Brain pericyte (primary cell): ENCODE measurements at regions not wholly inside any gene's neighbourhood (a gene's known extent, or its start where the extent isn't known, plus 50 kb on each side); places are given as distances from the start of the nearest gene placed in this dataset.

Experiments
- DNase-seq: peaks from one replicate; pipeline ENCODE4 v3.0.0-alpha.2; 2012; ENCODE audit warnings: low read depth, low spot score

- no peak for DNase-seq
Observed at GRCh38 chr15:39301589-39301999, 279.3 kb upstream of the THBS1 start.

GRCh38 chr15:39302936-39303335 is 277.9 kb upstream of the THBS1 start:
- no peak for DNase-seq

- DNase-seq = no peak
Observed at GRCh38 chr15:39304201-39304841, 276.6 kb upstream of the THBS1 start.

GRCh38 chr15:39304931-39305728 is 275.7 kb upstream of the THBS1 start:
- no peak for DNase-seq

GRCh38 chr15:39310633-39311032 is 270.2 kb upstream of the THBS1 start:
- DNase-seq = no peak

GRCh38 chr15:39312984-39313383 is 267.9 kb upstream of the THBS1 start:
- no peak for DNase-seq

GRCh38 chr15:39313467-39313866 is 267.4 kb upstream of the THBS1 start:
- DNase-seq = no peak

GRCh38 chr15:39313881-39314280 is 267.0 kb upstream of the THBS1 start:
- no peak for DNase-seq

- no peak for DNase-seq
Observed at GRCh38 chr15:39315206-39315850, 265.6 kb upstream of the THBS1 start.

- no peak for DNase-seq
Observed at GRCh38 chr15:39317225-39317624, 263.7 kb upstream of the THBS1 start.

GRCh38 chr15:39318231-39318630 is 262.6 kb upstream of the THBS1 start:
- DNase-seq = no peak

- DNase-seq = no peak
Observed at GRCh38 chr15:39320355-39320754, 260.5 kb upstream of the THBS1 start.

- no peak for DNase-seq
Observed at GRCh38 chr15:39320886-39321285, 260.0 kb upstream of the THBS1 start.

GRCh38 chr15:39321977-39322376 is 258.9 kb upstream of the THBS1 start:
- DNase-seq = no peak

GRCh38 chr15:39323157-39323556 is 257.7 kb upstream of the THBS1 start:
- DNase-seq = no peak

- DNase-seq = no peak
Observed at GRCh38 chr15:39323706-39324105, 257.2 kb upstream of the THBS1 start.

GRCh38 chr15:39326306-39326975 is 254.4 kb upstream of the THBS1 start:
- DNase-seq = no peak

- DNase-seq = no peak
Observed at GRCh38 chr15:39327005-39327730, 253.7 kb upstream of the THBS1 start.

GRCh38 chr15:39330061-39330460 is 250.8 kb upstream of the THBS1 start:
- DNase-seq = no peak

- no peak for DNase-seq
Observed at GRCh38 chr15:39331584-39331983, 249.3 kb upstream of the THBS1 start.

- no peak for DNase-seq
Observed at GRCh38 chr15:39332846-39333245, 248.0 kb upstream of the THBS1 start.

GRCh38 chr15:39333393-39333792 is 247.5 kb upstream of the THBS1 start:
- no peak for DNase-seq
